ENCODE measurements at regions not wholly inside any gene's neighbourhood (a gene's known extent, or its start where the extent isn't known, plus 50 kb on each side); places are given as distances from the start of the nearest gene placed in this dataset.
"Not testable (repeated sequence)": the region's sequence is repeated elsewhere in the genome, so short reads cannot be mapped to it uniquely, and the experiment has no call there.

GRCh38 chr7:89602984-89603383 is 551.3 kb upstream of the STEAP1 start:
- no peak for DNase-seq (ENCODE audit: insufficient read length, low spot score, missing footprints)
- no peaks in the 10 kb centered on the region for H3K4me1 ChIP-seq (ENCODE audit: insufficient read depth, low read length)
- no peak for TF ChIP-seq CTCF (IDR thresholded peaks at IDR 0.05; ENCODE audit: extremely low read depth, low read depth, low read length)
- H3K4me2 ChIP-seq (ENCODE audit: insufficient read depth, low read length): no peak overlapping the region
- H3K27me3 ChIP-seq (ENCODE audit: insufficient read depth, low read length): no peaks in the 10 kb centered on the region
- no peak overlapping the region for H2AFZ ChIP-seq (ENCODE audit: low read length)
- no peaks in the 10 kb centered on the region for H3K79me2 ChIP-seq (ENCODE audit: insufficient read depth, low read length)
- no peak overlapping the region for H3K4me3 ChIP-seq (ENCODE audit: insufficient read depth, low read length)
- no peaks in the 10 kb centered on the region for H3K9me3 ChIP-seq (ENCODE audit: low read depth, low read length)
- no peaks in the 10 kb centered on the region for H3K36me3 ChIP-seq (ENCODE audit: insufficient read depth, low read length)
- no peaks in the 10 kb centered on the region for H4K20me1 ChIP-seq (ENCODE audit: insufficient read depth, low read length)
- H3K27ac ChIP-seq (ENCODE audit: low read depth, low read length): no peak overlapping the region

- Histone ChIP-seq H3K9me3 (ENCODE audit: low read depth, low read length) (no peaks in the 10 kb centered on the region), H2AFZ (ENCODE audit: low read length) (no peak overlapping the region), H3K36me3 (ENCODE audit: insufficient read depth, low read length) (no peaks in the 10 kb centered on the region), H3K4me2 (ENCODE audit: insufficient read depth, low read length) (no peak overlapping the region), H3K4me1 (ENCODE audit: insufficient read depth, low read length) (no peaks in the 10 kb centered on the region), H3K27me3 (ENCODE audit: insufficient read depth, low read length) (no peaks in the 10 kb centered on the region), H3K79me2 (ENCODE audit: insufficient read depth, low read length) (no peaks in the 10 kb centered on the region), H3K27ac (ENCODE audit: low read depth, low read length) (no peak overlapping the region), H4K20me1 (ENCODE audit: insufficient read depth, low read length) (no peaks in the 10 kb centered on the region), H3K4me3 (ENCODE audit: insufficient read depth, low read length) (no peak overlapping the region)
- DNase-seq (ENCODE audit: insufficient read length, low spot score, missing footprints): no peak
- TF ChIP-seq CTCF (IDR thresholded peaks at IDR 0.05; ENCODE audit: extremely low read depth, low read depth, low read length): no peak
These were observed 548.9 kb upstream of the STEAP1 start for GRCh38 chr7:89605362-89605761.

GRCh38 chr7:89606511-89606910 is 547.8 kb upstream of the STEAP1 start:
- no peaks in the 10 kb centered on the region for H3K9me3 ChIP-seq (ENCODE audit: low read depth, low read length)

GRCh38 chr7:89607792-89608191 is 546.5 kb upstream of the STEAP1 start:
- Histone ChIP-seq H4K20me1 (ENCODE audit: insufficient read depth, low read length) (no peaks in the 10 kb centered on the region), H3K27me3 (ENCODE audit: insufficient read depth, low read length) (no peaks in the 10 kb centered on the region), H3K4me3 (ENCODE audit: insufficient read depth, low read length) (no peak overlapping the region), H3K9me3 (ENCODE audit: low read depth, low read length) (no peaks in the 10 kb centered on the region), H3K4me1 (ENCODE audit: insufficient read depth, low read length) (no peaks in the 10 kb centered on the region), H3K27ac (ENCODE audit: low read depth, low read length) (no peak overlapping the region), H3K79me2 (ENCODE audit: insufficient read depth, low read length) (no peaks in the 10 kb centered on the region), H2AFZ (ENCODE audit: low read length) (no peak overlapping the region), H3K36me3 (ENCODE audit: insufficient read depth, low read length) (no peaks in the 10 kb centered on the region), H3K4me2 (ENCODE audit: insufficient read depth, low read length) (no peak overlapping the region)
- TF ChIP-seq CTCF (IDR thresholded peaks at IDR 0.05; ENCODE audit: extremely low read depth, low read depth, low read length): no peak
- DNase-seq (ENCODE audit: insufficient read length, low spot score, missing footprints): no peak

More at GRCh38 chr7:89606511-89606910, 547.8 kb upstream of the STEAP1 start:
- no peak for TF ChIP-seq CTCF (IDR thresholded peaks at IDR 0.05; ENCODE audit: extremely low read depth, low read depth, low read length)
- no peak overlapping the region for H3K4me2 ChIP-seq (ENCODE audit: insufficient read depth, low read length)
- DNase-seq (ENCODE audit: insufficient read length, low spot score, missing footprints): no peak
- no peaks in the 10 kb centered on the region for H3K79me2 ChIP-seq (ENCODE audit: insufficient read depth, low read length)
- H3K4me1 ChIP-seq (ENCODE audit: insufficient read depth, low read length): no peaks in the 10 kb centered on the region
- H3K27ac ChIP-seq (ENCODE audit: low read depth, low read length): no peak overlapping the region
- no peaks in the 10 kb centered on the region for H3K27me3 ChIP-seq (ENCODE audit: insufficient read depth, low read length)
- H2AFZ ChIP-seq (ENCODE audit: low read length): no peak overlapping the region
- no peak overlapping the region for H3K4me3 ChIP-seq (ENCODE audit: insufficient read depth, low read length)
- no peaks in the 10 kb centered on the region for H4K20me1 ChIP-seq (ENCODE audit: insufficient read depth, low read length)
- no peaks in the 10 kb centered on the region for H3K36me3 ChIP-seq (ENCODE audit: insufficient read depth, low read length)

GRCh38 chr7:89616829-89617228 is 537.4 kb upstream of the STEAP1 start:
- not testable (repeated sequence) for H3K4me1 ChIP-seq (ENCODE audit: insufficient read depth, low read length); DNase-seq (ENCODE audit: insufficient read length, low spot score, missing footprints); H3K4me3 ChIP-seq (ENCODE audit: insufficient read depth, low read length); H3K4me2 ChIP-seq (ENCODE audit: insufficient read depth, low read length); H4K20me1 ChIP-seq (ENCODE audit: insufficient read depth, low read length); H3K9me3 ChIP-seq (ENCODE audit: low read depth, low read length); H3K27ac ChIP-seq (ENCODE audit: low read depth, low read length); H2AFZ ChIP-seq (ENCODE audit: low read length); H3K79me2 ChIP-seq (ENCODE audit: insufficient read depth, low read length); H3K36me3 ChIP-seq (ENCODE audit: insufficient read depth, low read length); H3K27me3 ChIP-seq (ENCODE audit: insufficient read depth, low read length)

All from osteoblast (primary cell).